Sigmoid colon (tissue), 6 donors: ENCODE measurements at regions not wholly inside any gene's neighbourhood (a gene's known extent, or its start where the extent isn't known, plus 50 kb on each side); places are given as distances from the start of the nearest gene placed in this dataset.

ENCODE experiments used
- DNase-seq: peaks from one replicate; pipeline ENCODE4 v3.0.0-alpha.2; 2019
- H3K27ac ChIP-seq, 4 donors: fragments of 200-600 bp; sonication (generic); one replicate each; pipeline ENCODE4 v1.5.1; 2016 to 2019; ENCODE audit warnings: mild to moderate bottlenecking in 1 of 4
- H3K27me3 ChIP-seq, 3 donors: fragments of 200-600 bp; sonication (generic); one replicate each; pipeline ENCODE4 v1.5.1; 2019; ENCODE audit warnings: mild to moderate bottlenecking in 1 of 3
- H3K36me3 ChIP-seq, 4 donors: fragments of 200-600 bp; sonication (generic); one replicate each; pipeline ENCODE4 v1.5.1; 2016 to 2019
- H3K4me1 ChIP-seq, 4 donors: fragments of 200-600 bp; sonication (generic); one replicate each; pipeline ENCODE4 v1.5.1; 2017 to 2019
- H3K4me3 ChIP-seq, 4 donors: fragments of 200-600 bp; sonication (generic); one replicate each; pipeline ENCODE4 v1.5.1; 2017 to 2019; ENCODE audit warnings: mild to moderate bottlenecking in 2 of 4, moderate library complexity in 1 of 4
- H3K9me3 ChIP-seq, 4 donors: fragments of 200-600 bp in 3 of 4; sonication (generic) in 3 of 4; one replicate each; pipeline versions ENCODE4 v1.5.1 to v1.6.1; 2013 to 2019
- CTCF ChIP-seq, 4 experiments: fragments of 450-650 bp in 3 of 4; fragments of 200-600 bp in 1 of 4; IDR thresholded peaks; one replicate each; pipeline ENCODE4 v1.5.1; 2016 to 2019; ENCODE audit warnings: antibody characterized with exemption in 4 of 4, mild to moderate bottlenecking in 3 of 4, moderate library complexity in 2 of 4
- EP300 ChIP-seq, 4 donors: sonication (generic); formaldehyde crosslinking; IDR thresholded peaks; one replicate each; pipeline ENCODE4 v1.6.1; 2017; ENCODE audit warnings: antibody characterized with exemption in 4 of 4
- POLR2A ChIP-seq, 2 donors: fragments of 450-650 bp; IDR thresholded peaks; one replicate each; pipeline ENCODE4 v1.6.1; 2016; ENCODE audit warnings: antibody characterized with exemption in 2 of 2, mild to moderate bottlenecking in 2 of 2, moderate library complexity in 2 of 2
- POLR2AphosphoS5 ChIP-seq, 4 donors: sonication (generic); formaldehyde crosslinking; IDR thresholded peaks; one replicate each; pipeline ENCODE4 v1.6.1; 2017; ENCODE audit warnings: antibody characterized with exemption in 4 of 4
- WGBS, 2 donors: extraction: QIAGEN DNeasy Blood & Tissue Kit; methylation state at CpG; one replicate each; pipeline ENCODE4 v1.1.7; 2013; 5-methylcytosine and 5-hydroxymethylcytosine counted together
- intact Hi-C: fragments of 100-400 bp; cut with DNase I; formaldehyde crosslinking; loops from one replicate; pipeline ENCODE4 v1.15.1; 2023
- donor health status: healthy with polysubstance abuse.
- donor health status: healthy.

DNA sequence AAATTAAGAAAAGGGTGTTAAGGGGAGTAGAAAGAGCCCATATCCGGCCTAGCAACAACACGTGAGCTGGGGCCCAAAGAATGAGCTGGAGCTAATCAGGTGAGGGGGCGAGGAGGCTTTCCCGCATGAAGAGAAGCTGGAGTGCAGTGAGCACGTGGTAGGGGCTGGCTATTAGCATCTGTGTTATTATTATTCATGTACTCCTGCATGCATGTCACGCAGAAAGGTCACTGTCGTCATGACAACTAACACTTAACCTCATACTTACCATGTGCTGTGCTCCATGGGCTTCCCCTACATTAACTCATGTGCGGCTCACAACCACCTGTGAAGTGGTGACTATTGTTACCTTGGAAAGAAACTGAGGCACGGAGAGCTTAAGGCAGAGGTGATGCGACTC is 227.6 kb upstream of the UBL3 start:
- intact Hi-C loops: no loop called here
- Histone ChIP-seq H3K4me1 (no peaks in the 10 kb centered on the region), H3K27ac (no peak overlapping the region), H3K27me3 (no peaks in the 10 kb centered on the region), H3K36me3 (no peaks in the 10 kb centered on the region), H3K4me3 (no peak overlapping the region), H3K9me3 (no peaks in the 10 kb centered on the region)
- 86 to 95% methylated on average over 10 of the region's 10 CpGs for WGBS, 2 donors
- DNase-seq: no peak
- TF ChIP-seq CTCF (IDR thresholded peaks at IDR 0.05) (no peak), EP300 (IDR thresholded peaks at IDR 0.05) (no peak)

DNA sequence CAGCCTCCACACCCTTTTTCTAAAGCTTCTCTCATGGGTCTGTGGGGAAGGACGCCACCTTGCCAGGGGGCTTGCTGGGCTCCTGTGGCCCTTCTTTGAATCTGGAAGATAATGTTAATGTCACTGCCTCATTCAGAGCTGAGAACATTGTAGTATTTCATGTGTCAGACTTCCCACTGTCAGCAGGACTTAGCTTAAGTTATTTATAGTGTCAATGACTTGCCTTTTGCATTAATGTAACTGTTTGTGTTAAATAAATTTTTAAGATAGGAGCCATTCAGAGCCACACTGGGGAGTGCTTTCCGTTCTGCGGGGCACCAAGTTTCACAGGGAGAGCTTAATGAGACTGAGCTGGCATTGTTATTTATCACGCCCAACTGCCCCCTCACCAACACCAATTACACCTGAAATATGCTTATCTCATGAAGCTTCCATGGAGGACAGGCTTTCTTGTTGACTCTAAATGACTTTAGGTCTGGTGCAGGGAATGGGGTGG is 226.9 kb upstream of the UBL3 start:
- Histone ChIP-seq H3K27me3 (no peaks in the 10 kb centered on the region), H3K4me1 (no peaks in the 10 kb centered on the region), H3K36me3 (no peaks in the 10 kb centered on the region), H3K27ac (no peak overlapping the region), H3K4me3 (no peak overlapping the region), H3K9me3 (no peaks in the 10 kb centered on the region)
- no peak for TF ChIP-seq EP300 (IDR thresholded peaks at IDR 0.05)
- no peak for TF ChIP-seq POLR2A (IDR thresholded peaks at IDR 0.05)
- TF ChIP-seq CTCF (IDR thresholded peaks at IDR 0.05): no peak
- no peak for TF ChIP-seq POLR2AphosphoS5 (IDR thresholded peaks at IDR 0.05)
- WGBS, 2 donors: 88 to 91% methylated on average over 4 of the region's 4 CpGs
- intact Hi-C loops: no loop called here
- no peak for DNase-seq

- no peaks in the 10 kb centered on the region for H3K4me1 ChIP-seq
- no peak for TF ChIP-seq POLR2AphosphoS5 (IDR thresholded peaks at IDR 0.05)
- no peak for TF ChIP-seq EP300 (IDR thresholded peaks at IDR 0.05)
- TF ChIP-seq CTCF (IDR thresholded peaks at IDR 0.05): no peak
- no peak for TF ChIP-seq POLR2A (IDR thresholded peaks at IDR 0.05)
- no peaks in the 10 kb centered on the region for H3K27me3 ChIP-seq
- intact Hi-C loops: no loop called here
- WGBS, 2 donors: 90 to 93% methylated on average over 10 of the region's 10 CpGs
- no peak overlapping the region for H3K4me3 ChIP-seq
- H3K9me3 ChIP-seq: no peaks in the 10 kb centered on the region
- DNase-seq: no peak
- no peaks in the 10 kb centered on the region for H3K36me3 ChIP-seq
- no peak overlapping the region for H3K27ac ChIP-seq
Measured at GRCh38 chr13:30074955-30075614, 224.7 kb upstream of the UBL3 start.

DNA sequence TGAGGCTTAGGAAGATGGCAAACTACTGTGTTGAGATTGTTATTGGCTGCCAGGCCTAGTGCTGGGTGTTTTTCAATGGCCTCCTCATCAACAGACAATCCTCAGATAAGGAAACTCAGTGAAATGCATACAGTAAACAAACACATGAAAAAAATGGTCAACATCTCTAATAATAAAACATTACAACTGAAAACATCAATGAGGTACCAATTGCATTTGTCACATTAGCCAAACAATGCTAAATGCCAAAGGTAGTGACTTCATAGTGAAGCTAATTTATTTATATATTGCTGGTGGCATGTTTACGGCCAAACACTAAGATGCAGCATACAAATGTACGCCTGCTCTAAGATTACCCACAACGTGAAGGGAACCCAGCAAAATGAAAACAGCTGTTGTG is 224.0 kb upstream of the UBL3 start:
- Histone ChIP-seq H3K27ac (no peak overlapping the region), H3K27me3 (no peaks in the 10 kb centered on the region), H3K36me3 (no peaks in the 10 kb centered on the region), H3K4me3 (no peak overlapping the region), H3K9me3 (no peaks in the 10 kb centered on the region), H3K4me1 (no peaks in the 10 kb centered on the region)
- DNase-seq: no peak
- TF ChIP-seq POLR2AphosphoS5 (IDR thresholded peaks at IDR 0.05) (no peak), POLR2A (IDR thresholded peaks at IDR 0.05) (no peak), CTCF (IDR thresholded peaks at IDR 0.05) (no peak), EP300 (IDR thresholded peaks at IDR 0.05) (no peak)
- intact Hi-C loops: no loop called here
- 78 to 79% methylated on average over 3 of the region's 3 CpGs for WGBS, 2 donors

GRCh38 chr13:30072818-30073186 is 222.4 kb upstream of the UBL3 start:
- intact Hi-C loops: no loop called here
- no peak overlapping the region for H3K4me3 ChIP-seq
- H3K27ac ChIP-seq: no peak overlapping the region
- no peaks in the 10 kb centered on the region for H3K4me1 ChIP-seq
- H3K36me3 ChIP-seq: no peaks in the 10 kb centered on the region
- DNase-seq: no peak
- H3K27me3 ChIP-seq: no peaks in the 10 kb centered on the region
- WGBS, 2 donors: 24 to 64% methylated on average over 2 of the region's 2 CpGs
- no peaks in the 10 kb centered on the region for H3K9me3 ChIP-seq
- TF ChIP-seq POLR2AphosphoS5 (IDR thresholded peaks at IDR 0.05) (no peak), CTCF (IDR thresholded peaks at IDR 0.05) (no peak), POLR2A (IDR thresholded peaks at IDR 0.05) (no peak), EP300 (IDR thresholded peaks at IDR 0.05) (no peak)
